ENCODE measurements at regions not wholly inside any gene's neighbourhood (a gene's known extent, or its start where the extent isn't known, plus 50 kb on each side); places are given as distances from the start of the nearest gene placed in this dataset.
"Not testable (repeated sequence)": the region's sequence is repeated elsewhere in the genome, so short reads cannot be mapped to it uniquely, and the experiment has no call there.

DNA sequence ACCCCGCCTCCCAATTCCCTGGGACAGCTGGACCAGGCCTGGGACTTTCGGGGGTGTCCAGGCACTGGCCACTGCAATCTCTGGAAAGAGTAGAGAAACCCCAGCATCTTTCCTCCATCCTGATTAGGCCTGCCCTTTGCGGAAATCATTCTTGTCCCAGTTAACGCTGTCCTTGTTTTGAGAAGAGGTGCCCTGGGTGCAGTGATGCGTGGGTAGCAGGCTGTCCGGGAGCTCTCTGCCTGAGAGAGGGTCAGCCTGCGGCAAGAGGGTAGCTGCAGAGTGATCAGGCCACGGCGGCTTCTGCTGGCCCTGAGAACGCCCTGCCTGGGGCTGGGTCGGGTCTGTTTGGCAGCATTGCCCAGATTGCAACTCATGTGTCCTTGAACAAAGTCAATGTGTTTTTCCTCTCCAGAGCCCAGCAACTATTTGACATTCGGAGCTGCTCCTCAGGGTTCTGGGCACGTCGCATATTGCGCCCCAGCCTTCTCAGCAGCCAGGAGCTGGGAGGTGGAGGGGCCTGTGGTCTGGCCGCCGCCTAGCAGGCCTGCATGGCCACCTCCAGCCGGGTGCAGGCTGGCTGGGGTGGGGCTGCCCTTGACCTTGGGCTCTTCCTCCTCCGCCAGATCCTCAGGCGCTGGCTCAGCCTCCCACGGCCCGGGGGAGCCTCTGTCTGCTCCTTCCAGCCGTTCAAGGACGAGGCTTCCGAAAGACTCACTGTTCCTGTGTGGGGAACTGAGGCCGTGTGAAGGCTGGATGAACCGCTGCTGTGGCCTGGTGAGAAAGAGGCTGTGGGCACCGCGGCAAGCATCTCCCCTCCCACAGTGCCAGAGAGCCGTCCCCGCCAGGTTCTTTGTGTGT, 150.1 kb upstream of the ZNF469 start:
- DNase-seq: not testable (repeated sequence)

DNA sequence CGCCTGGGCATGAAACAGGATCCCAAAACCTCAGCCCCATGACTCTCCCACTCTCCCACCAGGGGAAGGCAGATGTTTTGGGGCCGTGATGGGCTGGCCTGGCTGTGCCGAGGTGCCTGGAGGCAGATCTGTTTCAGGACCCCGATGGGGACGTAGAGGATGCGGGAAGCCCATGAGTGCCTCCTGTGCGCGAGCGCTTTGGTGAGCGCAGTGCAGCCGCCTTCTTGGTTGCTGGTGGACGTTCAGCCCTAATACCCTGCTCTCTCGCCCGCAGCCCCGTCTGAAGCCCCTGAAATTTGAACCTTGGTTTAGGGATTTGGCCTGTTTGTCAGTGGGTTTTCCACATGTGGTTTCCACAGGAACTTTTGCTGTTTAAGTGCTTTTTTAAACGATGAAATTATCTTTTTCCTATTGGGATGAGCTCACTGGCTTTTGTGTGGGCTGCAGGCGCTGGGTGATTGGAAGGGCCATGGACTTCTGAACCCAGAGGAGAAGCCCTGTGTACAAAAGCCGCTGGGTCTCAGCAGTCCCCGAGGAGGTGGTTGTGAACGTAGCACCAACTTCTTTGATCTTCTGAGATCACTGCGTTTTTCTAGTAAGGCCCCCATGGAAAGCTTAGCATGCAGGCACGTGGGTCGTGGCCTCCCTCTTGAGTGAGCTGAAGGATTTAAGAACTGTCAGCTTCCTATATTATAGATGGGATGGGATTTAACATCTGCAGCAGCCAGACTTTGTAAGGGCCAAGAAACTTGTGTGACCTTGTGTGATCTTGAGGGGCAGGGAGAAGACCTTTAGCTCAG, 148.9 kb upstream of the ZNF469 start:
- not testable (repeated sequence) for DNase-seq

DNA sequence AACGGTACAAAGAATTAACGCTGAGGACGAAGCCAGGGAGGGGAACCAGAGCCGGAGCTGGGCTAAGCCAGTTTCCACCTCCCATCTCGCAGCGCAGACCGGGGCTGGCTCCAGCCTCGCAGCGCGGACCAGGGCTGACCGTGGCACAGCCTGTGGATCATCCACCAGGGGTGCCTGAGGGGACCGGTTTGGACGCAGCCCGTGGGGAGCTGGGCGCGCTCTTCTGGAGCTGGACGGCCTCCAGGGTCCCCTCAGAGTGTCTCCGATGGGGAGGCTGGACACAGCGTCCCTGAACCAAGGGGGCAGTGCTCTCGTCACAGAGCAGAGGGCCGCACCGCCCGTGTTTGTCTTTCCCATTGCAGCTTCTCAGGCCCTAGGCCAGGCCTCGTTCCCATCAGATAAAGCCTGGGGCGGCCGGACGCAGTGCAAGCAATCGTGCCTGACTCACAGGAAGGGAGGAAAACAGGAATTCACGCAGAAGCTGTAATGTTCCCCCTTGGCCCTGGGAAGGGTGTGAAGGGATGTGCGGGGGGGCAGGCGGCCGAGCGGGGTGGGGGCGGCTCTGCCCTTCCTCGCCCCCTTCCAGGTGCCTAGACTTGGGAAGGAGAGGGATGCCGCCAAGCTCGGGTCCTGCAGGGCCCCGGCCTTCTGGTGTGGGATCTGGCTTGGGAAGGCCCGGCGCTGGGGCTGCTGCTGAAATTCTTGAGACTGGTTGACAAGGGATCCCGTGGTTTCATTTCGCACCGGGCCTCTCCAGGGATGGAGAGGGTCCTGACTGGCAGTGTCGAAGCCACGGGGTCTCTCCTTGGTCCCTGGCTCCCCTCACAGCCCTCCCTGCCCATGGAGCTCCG, 148.1 kb upstream of the ZNF469 start:
- not testable (repeated sequence) for DNase-seq

- DNase-seq: not testable (repeated sequence)
Observed at GRCh38 chr16:88235691-88236090, 147.1 kb upstream of the ZNF469 start.

GRCh38 chr16:88236229-88236628, 146.5 kb upstream of the ZNF469 start:
- not testable (repeated sequence) for DNase-seq

- DNase-seq: not testable (repeated sequence)
Observed at GRCh38 chr16:88237314-88237713, 145.4 kb upstream of the ZNF469 start.

- not testable (repeated sequence) for DNase-seq
Observed at GRCh38 chr16:88237761-88238415, 144.9 kb upstream of the ZNF469 start.

GRCh38 chr16:88238732-88239274, 144.0 kb upstream of the ZNF469 start:
- DNase-seq: peak; percentile 43

GRCh38 chr16:88240118-88240517, 142.6 kb upstream of the ZNF469 start:
- DNase-seq: not testable (repeated sequence)

DNA sequence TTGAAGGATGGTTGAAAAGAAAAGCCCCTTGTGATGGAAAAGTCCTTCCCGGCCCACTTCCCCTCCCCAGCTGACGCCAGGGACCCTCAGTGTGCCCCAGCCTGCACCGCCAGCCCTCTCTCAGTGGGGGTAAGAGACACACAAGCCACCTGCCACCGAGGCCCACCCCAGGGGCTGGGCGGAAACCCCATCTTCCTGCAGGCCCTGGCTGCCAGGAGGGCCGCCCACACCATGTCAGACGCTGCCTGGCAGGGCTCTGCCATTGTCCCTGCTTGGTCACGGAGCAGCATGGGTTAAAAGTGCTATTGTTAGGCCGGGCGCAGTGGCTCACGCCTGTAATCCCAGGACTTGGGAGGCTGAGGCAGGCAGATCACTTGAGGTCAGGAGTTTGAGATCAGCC, 142.0 kb upstream of the ZNF469 start:
- DNase-seq: not testable (repeated sequence)

DNA sequence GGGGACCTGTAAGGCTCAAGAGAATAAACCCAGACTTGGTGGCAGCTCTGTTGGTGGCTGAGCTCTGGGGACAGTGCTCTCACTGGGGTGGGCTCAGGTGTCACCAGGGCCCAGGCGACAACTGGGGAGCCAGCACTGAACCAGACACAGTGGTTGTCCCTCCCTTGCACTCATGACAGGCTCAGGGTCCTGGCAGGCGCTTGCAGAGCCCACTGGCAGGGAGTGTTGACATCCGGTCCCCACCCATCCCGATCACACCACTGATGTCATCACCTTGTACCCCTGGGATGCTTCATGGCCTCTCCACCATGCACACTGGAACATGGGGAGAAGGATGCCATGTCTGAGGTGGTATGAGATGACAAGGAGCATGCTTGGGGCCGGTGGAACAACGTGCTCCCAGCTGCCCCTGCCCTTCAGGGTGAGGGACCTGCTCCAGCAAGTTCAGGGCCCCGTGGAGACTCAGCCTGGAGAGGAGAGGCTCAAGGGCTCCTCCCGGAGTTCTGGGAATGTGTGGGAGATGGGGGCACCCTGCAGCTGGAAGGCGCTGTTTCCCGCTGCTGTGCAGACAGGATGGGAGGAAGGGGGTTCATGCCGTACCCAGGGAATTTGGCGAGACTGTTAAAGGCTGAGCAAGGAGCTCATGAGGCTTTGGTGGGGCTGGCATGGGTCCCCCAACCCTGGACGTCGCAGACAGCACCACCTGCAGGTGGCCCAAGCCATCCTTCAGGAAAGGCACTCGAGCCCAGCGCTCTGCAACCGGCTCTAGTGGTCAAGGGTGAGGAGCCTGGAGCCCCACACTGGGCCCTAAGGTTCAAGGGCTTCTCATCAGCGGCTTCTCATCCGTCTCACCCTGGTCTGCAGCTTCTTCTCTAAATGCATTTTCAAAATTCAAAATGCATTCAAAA, 141.1 kb upstream of the ZNF469 start:
- DNase-seq: not testable (repeated sequence)

GRCh38 chr16:88242312-88243295, 140.2 kb upstream of the ZNF469 start:
- DNase-seq: not testable (repeated sequence)

DNA sequence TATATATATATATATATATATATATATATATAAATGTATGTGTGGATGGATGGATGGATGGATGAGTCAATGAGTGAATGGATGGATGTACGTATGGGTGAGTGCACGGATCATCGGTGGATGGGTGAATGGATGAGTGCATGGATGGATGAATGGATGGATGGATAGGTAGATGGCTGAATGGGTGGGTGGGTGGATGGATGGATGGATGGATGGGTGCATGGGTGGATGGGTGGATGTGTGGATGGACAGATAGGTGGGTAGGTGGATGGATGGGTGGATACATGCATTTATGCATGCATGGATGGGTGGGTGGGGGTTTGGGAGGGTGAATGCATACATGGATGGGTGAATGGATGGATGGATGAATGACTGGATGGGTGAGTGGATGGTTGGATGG, 138.8 kb upstream of the ZNF469 start:
- not testable (repeated sequence) for DNase-seq

- not testable (repeated sequence) for DNase-seq
Observed at GRCh38 chr16:88245241-88246081, 137.3 kb upstream of the ZNF469 start.

DNA sequence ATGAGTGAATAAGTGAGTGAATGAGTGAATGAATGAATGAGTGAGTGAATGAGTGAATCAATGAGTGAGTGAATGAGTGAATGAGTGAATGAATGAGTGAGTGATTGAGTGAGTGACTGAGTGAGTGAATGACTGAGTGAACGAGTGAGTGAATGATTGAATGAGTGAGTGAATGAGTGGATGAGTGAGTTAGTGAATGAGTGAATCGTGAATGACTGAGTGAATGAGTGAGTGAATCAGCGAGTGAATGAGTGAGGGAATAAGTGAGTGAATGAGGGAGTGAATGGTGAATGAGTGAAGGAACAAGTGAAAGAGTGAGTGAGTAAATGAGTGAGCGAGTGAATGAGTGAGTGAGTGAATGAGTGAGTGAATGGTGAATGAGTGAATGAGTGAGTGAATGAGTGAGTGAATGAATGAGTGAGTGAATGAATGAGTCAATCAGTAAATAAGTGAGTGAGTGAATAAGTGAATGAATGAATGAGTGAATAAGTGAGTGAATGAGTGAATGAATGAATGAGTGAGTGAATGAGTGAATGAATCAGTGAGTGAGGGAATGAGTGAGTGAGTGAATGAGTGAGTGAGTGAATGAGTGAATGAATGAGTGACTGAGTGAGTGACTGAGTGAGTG, 135.7 kb upstream of the ZNF469 start:
- DNase-seq: not testable (repeated sequence)

DNA sequence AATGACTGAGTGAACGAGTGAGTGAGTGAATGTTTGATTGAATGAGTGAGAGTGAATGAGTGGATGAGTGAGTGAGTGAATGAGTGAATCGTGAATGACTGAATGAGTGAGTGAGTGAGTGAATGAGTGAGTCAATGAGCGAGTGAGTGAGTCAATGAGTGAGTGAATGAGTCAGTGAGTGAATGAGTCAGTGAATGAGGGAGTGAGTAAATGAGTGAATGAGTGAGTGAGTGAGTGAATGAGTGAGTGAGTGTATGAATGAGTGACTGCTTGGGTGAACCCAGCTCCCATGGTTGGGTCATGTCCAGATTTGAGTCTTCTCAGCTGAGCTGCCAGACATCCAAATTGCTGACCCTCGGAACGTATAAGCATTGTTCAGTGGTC, 135.2 kb upstream of the ZNF469 start:
- DNase-seq: peak; percentile 31

GRCh38 chr16:88248761-88249160, 134.0 kb upstream of the ZNF469 start:
- DNase-seq: not testable (repeated sequence)

GRCh38 chr16:88250381-88250780, 132.4 kb upstream of the ZNF469 start:
- not testable (repeated sequence) for DNase-seq

Measured in DMS53 (cell line).